ENCODE measurements at regions not wholly inside any gene's neighbourhood (a gene's known extent, or its start where the extent isn't known, plus 50 kb on each side); places are given as distances from the start of the nearest gene placed in this dataset.

DNA sequence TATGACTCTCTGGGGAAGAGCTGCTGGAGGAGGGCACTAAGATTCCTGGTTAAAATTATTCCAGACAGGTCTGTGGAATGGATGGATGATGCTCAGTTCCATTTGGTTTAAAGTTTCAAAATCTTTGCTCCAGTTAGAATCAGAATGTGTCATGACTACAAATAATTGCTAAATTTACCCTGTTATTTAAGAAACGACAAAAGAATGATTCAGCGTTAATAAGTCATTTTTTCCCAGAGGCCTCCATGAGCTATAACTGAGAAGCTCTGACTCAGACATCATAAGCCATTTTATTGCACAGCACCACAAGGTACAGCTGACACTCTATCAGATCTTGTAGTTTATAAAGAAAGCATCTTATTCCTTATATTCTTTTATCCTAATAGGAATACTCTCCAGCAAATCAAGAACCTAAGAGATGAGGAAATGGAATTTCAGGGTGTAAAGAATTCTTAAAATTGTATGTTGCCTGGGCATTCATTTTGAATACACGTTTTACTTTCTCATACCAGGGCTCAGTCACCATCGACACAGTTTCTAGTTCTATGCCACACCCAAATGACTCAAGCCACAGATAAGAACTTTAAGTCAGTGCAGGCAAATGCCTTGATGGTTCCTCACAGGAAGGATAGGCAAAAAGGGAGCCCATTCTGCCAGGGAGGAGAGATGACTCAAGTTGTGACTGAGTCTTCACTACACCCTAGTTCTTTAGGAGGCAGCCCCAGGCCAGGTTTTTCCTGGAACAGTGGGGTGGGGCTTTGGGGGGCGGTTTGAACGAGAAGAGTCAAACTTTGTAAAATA lies 636.0 kb downstream of the MMUT start:
- no peak overlapping the region for H3K4me2 ChIP-seq (ENCODE audit: control insufficient read depth, insufficient read depth)
- WGBS (ENCODE audit: insufficient coverage, insufficient replicate concordance, low lambda C conversion rate, missing lambda C conversion rate): 22% methylated on average over 6 of the region's 6 CpGs
- H3K27ac ChIP-seq (ENCODE audit: control insufficient read depth, insufficient read depth): no peak overlapping the region
- DNase-seq (ENCODE audit: low read depth, low spot score): no peak
- FAIRE-seq: no peak
- no peak overlapping the region for H2AFZ ChIP-seq (ENCODE audit: control insufficient read depth, low read depth, low read length)
- ChIA-PET POLR2A (no interaction called here), RAD21 (ENCODE audit: unreplicated experiment) (no interaction called here), SMC1A (ENCODE audit: uncharacterized antibody, unreplicated experiment) (no interaction called here), CTCF (interaction anchor here (1.2 kb wide), 1 partner anchor 32 kb away, joined by 3 read pairs; no protein-coding TSS in a partner anchor)
- no peaks in the 10 kb centered on the region for H3K9me3 ChIP-seq (replicated peaks; ENCODE audit: control insufficient read depth, insufficient read depth, low read length)
- H3K79me2 ChIP-seq (ENCODE audit: control insufficient read depth, insufficient read depth, low read length): no peaks in the 10 kb centered on the region
- H3K4me1 ChIP-seq (ENCODE audit: control insufficient read depth, insufficient read depth, low read length): no peaks in the 10 kb centered on the region
- H3K36me3 ChIP-seq (ENCODE audit: control insufficient read depth in 2 of 2, insufficient read depth in 2 of 2, low read length in 1 of 2): no peaks in the 10 kb centered on the region
- in situ Hi-C loops (cut with MboI): no loop called here
- H3K9ac ChIP-seq (ENCODE audit: control insufficient read depth, insufficient read depth, low read length): no peak overlapping the region
- no peak overlapping the region for H3K4me3 ChIP-seq
- no peaks in the 10 kb centered on the region for H3K27me3 ChIP-seq (replicated peaks in 1 of 2; ENCODE audit: control insufficient read depth in 2 of 2, insufficient read depth in 2 of 2, low read length in 1 of 2)
- no peak for ATAC-seq
- no TSS peak for BruUV-seq (replicated peaks)
- TF ChIP-seq YY1 (IDR thresholded peaks at IDR 0.05; ENCODE audit: low read depth, low read length): no peak
- TF ChIP-seq, protein P1, sequence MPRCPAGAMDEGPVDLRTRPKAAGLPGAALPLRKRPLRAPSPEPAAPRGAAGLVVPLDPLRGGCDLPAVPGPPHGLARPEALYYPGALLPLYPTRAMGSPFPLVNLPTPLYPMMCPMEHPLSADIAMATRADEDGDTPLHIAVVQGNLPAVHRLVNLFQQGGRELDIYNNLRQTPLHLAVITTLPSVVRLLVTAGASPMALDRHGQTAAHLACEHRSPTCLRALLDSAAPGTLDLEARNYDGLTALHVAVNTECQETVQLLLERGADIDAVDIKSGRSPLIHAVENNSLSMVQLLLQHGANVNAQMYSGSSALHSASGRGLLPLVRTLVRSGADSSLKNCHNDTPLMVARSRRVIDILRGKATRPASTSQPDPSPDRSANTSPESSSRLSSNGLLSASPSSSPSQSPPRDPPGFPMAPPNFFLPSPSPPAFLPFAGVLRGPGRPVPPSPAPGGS (IDR thresholded peaks at IDR 0.05; ENCODE audit: borderline replicate concordance, insufficient read depth, low read depth, low read length, poor library complexity, severe bottlenecking): peak; percentile 65
- intact Hi-C loops (cut with micrococcal nuclease; ENCODE audit: unreplicated experiment): no loop called here
- H4K20me1 ChIP-seq (ENCODE audit: control insufficient read depth, insufficient read depth): no peaks in the 10 kb centered on the region

DNA sequence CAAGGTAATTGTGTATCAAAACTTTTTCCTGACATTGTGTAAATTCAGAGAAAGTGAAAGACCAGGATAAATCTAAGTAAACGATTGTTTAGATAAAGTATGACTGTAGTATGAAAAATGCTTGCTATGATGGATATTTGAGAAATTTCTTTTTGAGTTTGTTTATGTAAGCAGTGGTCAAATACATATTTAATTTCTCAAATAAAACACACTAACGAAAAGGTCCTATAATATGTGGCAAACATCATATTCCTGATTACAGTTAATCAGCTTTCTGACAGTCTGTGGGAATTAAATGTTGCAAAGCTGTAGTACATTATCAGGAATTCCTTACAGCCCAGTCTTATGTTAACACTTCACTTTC lies 636.9 kb downstream of the MMUT start:
- H3K36me3 ChIP-seq (ENCODE audit: control insufficient read depth in 2 of 2, insufficient read depth in 2 of 2, low read length in 1 of 2): no peaks in the 10 kb centered on the region
- H3K27me3 ChIP-seq (replicated peaks in 1 of 2; ENCODE audit: control insufficient read depth in 2 of 2, insufficient read depth in 2 of 2, low read length in 1 of 2): no peaks in the 10 kb centered on the region
- no peak overlapping the region for H2AFZ ChIP-seq (ENCODE audit: control insufficient read depth, low read depth, low read length)
- H3K27ac ChIP-seq (ENCODE audit: control insufficient read depth, insufficient read depth): no peak overlapping the region
- H3K9me3 ChIP-seq (replicated peaks; ENCODE audit: control insufficient read depth, insufficient read depth, low read length): no peaks in the 10 kb centered on the region
- FAIRE-seq (no peak), DNase-seq (ENCODE audit: low read depth, low spot score) (no peak), ATAC-seq (no peak)
- intact Hi-C loops (cut with micrococcal nuclease; ENCODE audit: unreplicated experiment) (no loop called here), in situ Hi-C loops (cut with MboI) (no loop called here)
- no peak overlapping the region for H3K4me3 ChIP-seq
- H3K4me2 ChIP-seq (ENCODE audit: control insufficient read depth, insufficient read depth): no peak overlapping the region
- SMC1A ChIA-PET (ENCODE audit: uncharacterized antibody, unreplicated experiment): no interaction called here
- no peaks in the 10 kb centered on the region for H3K4me1 ChIP-seq (ENCODE audit: control insufficient read depth, insufficient read depth, low read length)
- BruUV-seq (replicated peaks): no TSS peak
- POLR2A ChIA-PET: no interaction called here
- no peaks in the 10 kb centered on the region for H3K79me2 ChIP-seq (ENCODE audit: control insufficient read depth, insufficient read depth, low read length)
- H3K9ac ChIP-seq (ENCODE audit: control insufficient read depth, insufficient read depth, low read length): no peak overlapping the region
- no peaks in the 10 kb centered on the region for H4K20me1 ChIP-seq (ENCODE audit: control insufficient read depth, insufficient read depth)
- TF ChIP-seq TAF1 (IDR thresholded peaks at IDR 0.05; ENCODE audit: borderline replicate concordance, low read depth, low read length) (no peak), SUPT20H (IDR thresholded peaks at IDR 0.05; ENCODE audit: borderline replicate concordance, control insufficient read depth, low read depth, low read length) (no peak)
- WGBS (ENCODE audit: insufficient coverage, insufficient replicate concordance, low lambda C conversion rate, missing lambda C conversion rate): 6% methylated on average over 2 of the region's 2 CpGs
- RAD21 ChIA-PET (ENCODE audit: unreplicated experiment): no interaction called here
- CTCF ChIA-PET: interaction anchor here (1.2 kb wide), 1 partner anchor 33 kb away, joined by 3 read pairs; no protein-coding TSS in a partner anchor

All from GM12878 (cell line).